ENCODE measurements at regions not wholly inside any gene's neighbourhood (a gene's known extent, or its start where the extent isn't known, plus 50 kb on each side); places are given as distances from the start of the nearest gene placed in this dataset.

- H3K4me3 ChIP-seq (replicated peaks in 1 of 3), result no peak overlapping the region
- DNase-seq, result no peak
- no peaks in the 10 kb centered on the region for H3K27me3 ChIP-seq
- H3K36me3 ChIP-seq, result no peaks in the 10 kb centered on the region
- intact Hi-C loops (cut with DNase I), result no loop called here
- no peaks in the 10 kb centered on the region for H3K9me3 ChIP-seq
- H3K4me1 ChIP-seq, result no peaks in the 10 kb centered on the region
- TF ChIP-seq POLR2A (IDR thresholded peaks at IDR 0.05) (no peak), CTCF (IDR thresholded peaks at IDR 0.05) (no peak)
- no peak overlapping the region for H3K27ac ChIP-seq
Observed at GRCh38 chr3:34174740-34175139, 376.3 kb downstream of the PDCD6IP start.

GRCh38 chr3:34175636-34176176 is 377.3 kb downstream of the PDCD6IP start:
- DNase-seq, result no peak
- H3K27me3 ChIP-seq, result no peaks in the 10 kb centered on the region
- intact Hi-C loops (cut with DNase I), result no loop called here
- H3K4me1 ChIP-seq, result no peaks in the 10 kb centered on the region
- no peaks in the 10 kb centered on the region for H3K9me3 ChIP-seq
- H3K27ac ChIP-seq, result no peak overlapping the region
- 62 to 74% methylated on average over 2 of the region's 2 CpGs for WGBS, 2 donors
- no peak for TF ChIP-seq POLR2A (IDR thresholded peaks at IDR 0.05)
- no peak for TF ChIP-seq CTCF (IDR thresholded peaks at IDR 0.05)
- no peak overlapping the region for H3K4me3 ChIP-seq (replicated peaks in 1 of 3)
- H3K36me3 ChIP-seq, result no peaks in the 10 kb centered on the region

- TF ChIP-seq CTCF (IDR thresholded peaks at IDR 0.05) (no peak), POLR2A (IDR thresholded peaks at IDR 0.05) (no peak)
- Histone ChIP-seq H3K27me3 (no peaks in the 10 kb centered on the region), H3K36me3 (no peaks in the 10 kb centered on the region), H3K9me3 (no peaks in the 10 kb centered on the region), H3K4me3 (replicated peaks in 1 of 3) (no peak overlapping the region), H3K27ac (no peak overlapping the region), H3K4me1 (no peaks in the 10 kb centered on the region)
- intact Hi-C loops (cut with DNase I), result no loop called here
- DNase-seq, result no peak
Observed at GRCh38 chr3:34176723-34177122, 378.3 kb downstream of the PDCD6IP start.

DNA sequence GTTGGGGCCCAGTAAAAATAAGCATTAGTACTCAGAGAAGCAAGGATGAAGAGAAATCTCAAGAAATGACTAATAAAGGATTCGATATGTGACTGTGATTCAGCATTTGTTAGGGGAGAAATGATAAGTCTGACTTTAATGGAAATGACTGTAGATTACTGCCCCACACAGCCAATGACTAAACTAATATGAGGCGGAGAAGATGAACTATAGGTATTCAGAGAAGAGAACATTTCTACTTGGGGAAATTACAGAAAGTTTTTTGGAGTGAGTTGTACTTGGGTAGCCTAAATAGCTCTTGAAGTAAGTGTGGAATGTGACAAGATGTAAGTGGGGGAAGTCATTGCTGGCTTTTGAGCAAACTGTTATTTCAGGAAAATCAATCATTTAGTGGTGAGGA is 380.0 kb downstream of the PDCD6IP start:
- Histone ChIP-seq H3K36me3 (no peaks in the 10 kb centered on the region), H3K4me3 (replicated peaks in 1 of 3) (no peak overlapping the region), H3K4me1 (no peaks in the 10 kb centered on the region), H3K27ac (no peak overlapping the region), H3K27me3 (no peaks in the 10 kb centered on the region), H3K9me3 (no peaks in the 10 kb centered on the region)
- no peak for DNase-seq
- WGBS, 2 donors, result 74 to 79% methylated on average over 2 of the region's 2 CpGs
- TF ChIP-seq CTCF (IDR thresholded peaks at IDR 0.05) (no peak), POLR2A (IDR thresholded peaks at IDR 0.05) (no peak)
- intact Hi-C loops (cut with DNase I), result no loop called here

DNA sequence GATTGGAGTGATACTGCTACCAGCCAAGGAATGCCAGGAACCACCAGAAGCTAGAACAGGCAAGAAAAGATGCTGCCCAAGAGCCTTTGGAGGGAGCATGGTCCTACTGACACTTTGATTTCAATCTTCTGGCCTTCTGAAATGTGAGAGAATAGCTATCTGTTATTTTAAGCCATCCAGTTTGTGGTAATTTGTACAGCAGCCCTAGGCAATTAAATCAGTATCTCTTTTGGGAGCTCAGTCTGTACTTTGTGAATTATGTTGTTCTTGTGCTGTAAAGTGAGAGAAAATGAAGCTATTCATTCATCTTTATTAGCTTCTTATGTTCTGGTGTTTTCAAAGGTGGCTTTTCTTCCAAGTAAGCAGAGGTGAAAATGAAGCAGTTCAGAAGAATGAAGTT is 381.3 kb downstream of the PDCD6IP start:
- TF ChIP-seq CTCF (IDR thresholded peaks at IDR 0.05) (no peak), POLR2A (IDR thresholded peaks at IDR 0.05) (no peak)
- DNase-seq, result no peak
- H3K4me1 ChIP-seq, result no peaks in the 10 kb centered on the region
- H3K27ac ChIP-seq, result no peak overlapping the region
- H3K9me3 ChIP-seq, result no peaks in the 10 kb centered on the region
- intact Hi-C loops (cut with DNase I), result no loop called here
- no peaks in the 10 kb centered on the region for H3K36me3 ChIP-seq
- H3K4me3 ChIP-seq (replicated peaks in 1 of 3), result no peak overlapping the region
- no peaks in the 10 kb centered on the region for H3K27me3 ChIP-seq
